ENCODE measurements at regions not wholly inside any gene's neighbourhood (a gene's known extent, or its start where the extent isn't known, plus 50 kb on each side); places are given as distances from the start of the nearest gene placed in this dataset.

- Histone ChIP-seq H3K36me3 (ENCODE audit: insufficient read depth) (no peaks in the 10 kb centered on the region), H3F3A (replicated peaks; ENCODE audit: low read depth) (no peaks in the 10 kb centered on the region), H3K4me1 (ENCODE audit: insufficient read depth) (no peaks in the 10 kb centered on the region), H3K4me2 (no peak overlapping the region), H3K27ac (ENCODE audit: low read depth) (no peak overlapping the region), H3K27me3 (ENCODE audit: insufficient read depth) (no peaks in the 10 kb centered on the region), H2AFZ (no peak overlapping the region), H3K9me2 (ENCODE audit: insufficient read depth) (peaks cover 2% of the 10 kb centered on the region), H3K79me2 (replicated peaks; ENCODE audit: insufficient read depth) (no peaks in the 10 kb centered on the region), H4K20me1 (replicated peaks; ENCODE audit: insufficient read depth) (no peaks in the 10 kb centered on the region), H3K4me3 (no peak overlapping the region)
- Mint-ChIP-seq H3K36me3 (ENCODE audit: low read depth) (no peaks in the 10 kb centered on the region), H3K4me3 (no peak overlapping the region), H3K4me1 (no peaks in the 10 kb centered on the region; the same call in 1 of the 3 replicates), H3K27ac (no peak overlapping the region), H3K9me3 (no peaks in the 10 kb centered on the region), H3K27me3 (ENCODE audit: insufficient read depth, low read depth, poor library complexity) (peaks cover 2% of the 10 kb centered on the region)
- DNase-seq (ENCODE audit: low spot score) (no peak), ATAC-seq (no peak)
- TF ChIP-seq CREB1 (CRISPR knock-in tag; IDR thresholded peaks at IDR 0.05; ENCODE audit: low read depth) (no peak), ZNF331 (CRISPR knock-in tag; IDR thresholded peaks at IDR 0.05; ENCODE audit: low read depth) (no peak), STAT1 (IDR thresholded peaks at IDR 0.05; ENCODE audit: unreplicated experiment) (no peak)
Observed at GRCh38 chr15:91534235-91534634, 319.3 kb upstream of the SLCO3A1 start.

- no peak for DNase-seq (ENCODE audit: low spot score)
- TF ChIP-seq EZH2phosphoT487 (IDR thresholded peaks at IDR 0.05; ENCODE audit: unreplicated experiment) (no peak), ZNF114 (CRISPR knock-in tag; IDR thresholded peaks at IDR 0.05) (no peak), CTCF (conservative IDR thresholded peaks at IDR 0.05; ENCODE audit: low read depth in 2 of 2) (no peak), CREB1 (CRISPR knock-in tag; IDR thresholded peaks at IDR 0.05; ENCODE audit: low read depth) (no peak), ZNF462 (CRISPR knock-in tag; IDR thresholded peaks at IDR 0.05) (no peak), JUNB (IDR thresholded peaks at IDR 0.05; ENCODE audit: unreplicated experiment) (no peak), STAT1 (IDR thresholded peaks at IDR 0.05; ENCODE audit: unreplicated experiment) (no peak), REST (IDR thresholded peaks at IDR 0.05; ENCODE audit: unreplicated experiment) (no peak), POLR2AphosphoS5 (IDR thresholded peaks at IDR 0.05; ENCODE audit: low read depth) (no peak), NANOG (IDR thresholded peaks at IDR 0.05; ENCODE audit: borderline replicate concordance) (no peak)
- no peak for ATAC-seq
- H3F3A ChIP-seq (replicated peaks; ENCODE audit: low read depth): no peaks in the 10 kb centered on the region
- H3K79me2 ChIP-seq (replicated peaks; ENCODE audit: insufficient read depth): no peaks in the 10 kb centered on the region
- no peaks in the 10 kb centered on the region for H3K36me3 ChIP-seq (ENCODE audit: insufficient read depth)
- no peaks in the 10 kb centered on the region for H3K36me3 Mint-ChIP-seq (ENCODE audit: low read depth)
- no peak overlapping the region for H2AFZ ChIP-seq
- no peak overlapping the region for H3K4me3 Mint-ChIP-seq
- no peaks in the 10 kb centered on the region; the same call in 1 of the 3 replicates for H3K4me1 Mint-ChIP-seq
- H3K4me3 ChIP-seq: no peak overlapping the region
- H3K4me2 ChIP-seq: no peak overlapping the region
- H3K27ac ChIP-seq (ENCODE audit: low read depth): no peak overlapping the region
- peaks cover 4% of the 10 kb centered on the region for H3K9me2 ChIP-seq (ENCODE audit: insufficient read depth)
- H3K27me3 Mint-ChIP-seq (ENCODE audit: insufficient read depth, low read depth, poor library complexity): peaks cover 2% of the 10 kb centered on the region
- H3K27me3 ChIP-seq (ENCODE audit: insufficient read depth): no peaks in the 10 kb centered on the region
- no peak overlapping the region for H3K27ac Mint-ChIP-seq
- H3K9me3 Mint-ChIP-seq: no peaks in the 10 kb centered on the region
- no peaks in the 10 kb centered on the region for H4K20me1 ChIP-seq (replicated peaks; ENCODE audit: insufficient read depth)
- H3K4me1 ChIP-seq (ENCODE audit: insufficient read depth): no peaks in the 10 kb centered on the region
Observed at GRCh38 chr15:91534976-91535375, 318.5 kb upstream of the SLCO3A1 start.
